ENCODE measurements at regions not wholly inside any gene's neighbourhood (a gene's known extent, or its start where the extent isn't known, plus 50 kb on each side); places are given as distances from the start of the nearest gene placed in this dataset.

GRCh38 chr15:45827275-45827674 lies 192.4 kb downstream of the SQOR start:
- TF ChIP-seq CTCF (IDR thresholded peaks at IDR 0.05) (no peak), POLR2A (IDR thresholded peaks at IDR 0.05) (no peak)

All from lower leg skin (tissue), 3 donors.